IPS DF 19.7 (cell line): ENCODE measurements at regions not wholly inside any gene's neighbourhood (a gene's known extent, or its start where the extent isn't known, plus 50 kb on each side); places are given as distances from the start of the nearest gene placed in this dataset.
A peak's percentile ranks its signal among the peaks of the same experiment; 100 is the strongest.

Experiments used
- DNase-seq: peaks from one replicate; pipeline ENCODE4 v3.0.0-alpha.2; 2013; ENCODE audit warnings: low read depth, low spot score

GRCh38 chr2:111219285-111219684 is 98.6 kb downstream of the BCL2L11 start:
- DNase-seq = peak; percentile 28

- DNase-seq = no peak
These were observed 99.2 kb downstream of the BCL2L11 start for GRCh38 chr2:111219734-111220505.

- no peak for DNase-seq
These were observed 100.2 kb downstream of the BCL2L11 start for GRCh38 chr2:111220962-111221361.

GRCh38 chr2:111221701-111222100 is 101.0 kb downstream of the BCL2L11 start:
- DNase-seq = no peak

GRCh38 chr2:111222204-111222866 is 101.6 kb downstream of the BCL2L11 start:
- DNase-seq = no peak

- DNase-seq = no peak
These were observed 105.1 kb downstream of the BCL2L11 start for GRCh38 chr2:111225856-111226255.

GRCh38 chr2:111226876-111227700 is 106.4 kb downstream of the BCL2L11 start:
- no peak for DNase-seq

- DNase-seq = peak; percentile 63
These were observed 107.0 kb downstream of the BCL2L11 start for GRCh38 chr2:111227716-111228141.

GRCh38 chr2:111231532-111232252 is 111.0 kb downstream of the BCL2L11 start:
- no peak for DNase-seq

- DNase-seq = no peak
These were observed 114.7 kb downstream of the BCL2L11 start for GRCh38 chr2:111235192-111236015.

GRCh38 chr2:111236025-111236424 is 115.3 kb downstream of the BCL2L11 start:
- DNase-seq = no peak

- no peak for DNase-seq
These were observed 117.6 kb downstream of the BCL2L11 start for GRCh38 chr2:111238296-111238695.

- DNase-seq = no peak
These were observed 118.4 kb downstream of the BCL2L11 start for GRCh38 chr2:111239107-111239506.

GRCh38 chr2:111239581-111240249 is 119.0 kb downstream of the BCL2L11 start:
- no peak for DNase-seq

GRCh38 chr2:111243295-111243694 is 122.6 kb downstream of the BCL2L11 start:
- DNase-seq = no peak

GRCh38 chr2:111244864-111245263 is 124.2 kb downstream of the BCL2L11 start:
- DNase-seq = no peak

GRCh38 chr2:111246620-111247061 is 125.9 kb downstream of the BCL2L11 start:
- no peak for DNase-seq

- no peak for DNase-seq
These were observed 126.8 kb downstream of the BCL2L11 start for GRCh38 chr2:111247491-111247890.

GRCh38 chr2:111249806-111250205 is 129.1 kb downstream of the BCL2L11 start:
- DNase-seq = no peak

- no peak for DNase-seq
These were observed 129.8 kb downstream of the BCL2L11 start for GRCh38 chr2:111250448-111251030.
